Stimulated activated naive B cell treated with anti-CD40 and anti-IgM and Interleukin-4, amounts not matched to agents 10 μg/mL and 1 μg/mL and 100 μg/mL, for 72 hours (primary cell): ENCODE measurements at regions not wholly inside any gene's neighbourhood (a gene's known extent, or its start where the extent isn't known, plus 50 kb on each side); places are given as distances from the start of the nearest gene placed in this dataset.
A peak's percentile ranks its signal among the peaks of the same experiment; 100 is the strongest.
"Not testable (repeated sequence)": the region's sequence is repeated elsewhere in the genome, so short reads cannot be mapped to it uniquely, and the experiment has no call there.

Source experiments
- ATAC-seq, 2 donors: fragments of 150-1000 bp; cut with Tn5 transposase; replicated peaks; 2 replicates each; pipeline ENCODE4 v1.10.0; 2021; ENCODE audit warnings: moderate library complexity in 1 of 2
- DNase-seq: peaks from one replicate; pipeline ENCODE4 v3.0.0; 2021
- H3K27ac Mint-ChIP-seq: one replicate; pipeline ENCODE4 v1.8.0; 2022; ENCODE audit warnings: mild to moderate bottlenecking, mixed read lengths
- H3K27me3 Mint-ChIP-seq, 2 donors: one replicate each; pipeline ENCODE4 v1.8.0; 2022; ENCODE audit warnings: mixed read lengths in 2 of 2
- H3K36me3 Mint-ChIP-seq, 2 donors: one replicate each; pipeline ENCODE4 v1.8.0; 2022; ENCODE audit warnings: mixed read lengths in 2 of 2, mild to moderate bottlenecking in 1 of 2
- H3K4me1 Mint-ChIP-seq, 2 donors: one replicate each; pipeline ENCODE4 v1.8.0; 2022; ENCODE audit warnings: mixed read lengths in 2 of 2, mild to moderate bottlenecking in 1 of 2
- H3K4me3 Mint-ChIP-seq, 2 donors: one replicate each; pipeline ENCODE4 v1.8.0; 2022; ENCODE audit warnings: mild to moderate bottlenecking in 2 of 2, mixed read lengths in 2 of 2, moderate library complexity in 1 of 2
- H3K9me3 Mint-ChIP-seq, 2 donors: one replicate each; pipeline ENCODE4 v1.8.0; 2022; ENCODE audit warnings: mixed read lengths in 2 of 2, mild to moderate bottlenecking in 1 of 2

GRCh38 chr4:118410138-118410537, 57.3 kb upstream of the PRSS12 start:
- H3K4me3 Mint-ChIP-seq, result no peak overlapping the region
- no peaks in the 10 kb centered on the region for H3K27me3 Mint-ChIP-seq
- DNase-seq (no peak), ATAC-seq (no peak)
- H3K27ac Mint-ChIP-seq, result no peak overlapping the region
- H3K9me3 Mint-ChIP-seq, result peaks cover 0 to 1% of the 10 kb centered on the region in 2 donors
- H3K36me3 Mint-ChIP-seq, result no peaks in the 10 kb centered on the region
- H3K4me1 Mint-ChIP-seq, result no peaks in the 10 kb centered on the region

- ATAC-seq (no peak), DNase-seq (no peak)
- Mint-ChIP-seq H3K36me3 (no peaks in the 10 kb centered on the region), H3K9me3 (no peaks in the 10 kb centered on the region), H3K4me1 (no peaks in the 10 kb centered on the region), H3K27me3 (peaks cover 4 to 5% of the 10 kb centered on the region in 2 donors), H3K4me3 (no peak overlapping the region), H3K27ac (no peak overlapping the region)
Observed at GRCh38 chr4:118417325-118417724, 64.5 kb upstream of the PRSS12 start.

- H3K4me3 Mint-ChIP-seq, H3K36me3 Mint-ChIP-seq, DNase-seq, H3K4me1 Mint-ChIP-seq, ATAC-seq, H3K27me3 Mint-ChIP-seq, H3K27ac Mint-ChIP-seq, H3K9me3 Mint-ChIP-seq: not testable (repeated sequence)
Observed at GRCh38 chr4:118417800-118418199, 65.0 kb upstream of the PRSS12 start.

GRCh38 chr4:118418396-118418795, 65.6 kb upstream of the PRSS12 start:
- not testable (repeated sequence) for ATAC-seq, H3K27me3 Mint-ChIP-seq, H3K27ac Mint-ChIP-seq, H3K9me3 Mint-ChIP-seq, H3K4me3 Mint-ChIP-seq, H3K36me3 Mint-ChIP-seq, H3K4me1 Mint-ChIP-seq, DNase-seq

- not testable (repeated sequence) for H3K27ac Mint-ChIP-seq, H3K4me1 Mint-ChIP-seq
Observed at GRCh38 chr4:118419626-118420025, 66.8 kb upstream of the PRSS12 start.

GRCh38 chr4:118424062-118424461, 71.3 kb upstream of the PRSS12 start:
- not testable (repeated sequence) for H3K27ac Mint-ChIP-seq, H3K9me3 Mint-ChIP-seq, H3K36me3 Mint-ChIP-seq, ATAC-seq, H3K4me1 Mint-ChIP-seq, H3K4me3 Mint-ChIP-seq
- DNase-seq, result peak; percentile 20
- peaks cover 6 to 14% of the 10 kb centered on the region in 2 donors for H3K27me3 Mint-ChIP-seq

More at GRCh38 chr4:118419626-118420025, 66.8 kb upstream of the PRSS12 start:
- H3K9me3 Mint-ChIP-seq, H3K36me3 Mint-ChIP-seq, ATAC-seq, DNase-seq, H3K4me3 Mint-ChIP-seq: not testable (repeated sequence)
- H3K27me3 Mint-ChIP-seq, result peaks cover 6 to 14% of the 10 kb centered on the region in 2 donors

- not testable (repeated sequence) for H3K4me3 Mint-ChIP-seq, H3K27me3 Mint-ChIP-seq, H3K4me1 Mint-ChIP-seq, ATAC-seq, H3K27ac Mint-ChIP-seq, H3K9me3 Mint-ChIP-seq, H3K36me3 Mint-ChIP-seq, DNase-seq
Observed at GRCh38 chr4:118428881-118429280, 76.1 kb upstream of the PRSS12 start.

- not testable (repeated sequence) for ATAC-seq, H3K4me3 Mint-ChIP-seq, H3K4me1 Mint-ChIP-seq, H3K27ac Mint-ChIP-seq, H3K9me3 Mint-ChIP-seq, DNase-seq, H3K27me3 Mint-ChIP-seq, H3K36me3 Mint-ChIP-seq
Observed at GRCh38 chr4:118432359-118432758, 79.6 kb upstream of the PRSS12 start.

GRCh38 chr4:118433612-118434375, 81.0 kb upstream of the PRSS12 start:
- not testable (repeated sequence) for H3K36me3 Mint-ChIP-seq, DNase-seq, H3K27ac Mint-ChIP-seq, H3K27me3 Mint-ChIP-seq, H3K4me3 Mint-ChIP-seq, H3K4me1 Mint-ChIP-seq, H3K9me3 Mint-ChIP-seq, ATAC-seq

- DNase-seq, H3K27me3 Mint-ChIP-seq, H3K9me3 Mint-ChIP-seq, H3K4me1 Mint-ChIP-seq, H3K36me3 Mint-ChIP-seq, H3K4me3 Mint-ChIP-seq, H3K27ac Mint-ChIP-seq, ATAC-seq: not testable (repeated sequence)
Observed at GRCh38 chr4:118435415-118435814, 82.6 kb upstream of the PRSS12 start.

GRCh38 chr4:118442115-118442837, 89.5 kb upstream of the PRSS12 start:
- H3K27ac Mint-ChIP-seq, H3K4me3 Mint-ChIP-seq, ATAC-seq, H3K9me3 Mint-ChIP-seq, DNase-seq, H3K27me3 Mint-ChIP-seq, H3K36me3 Mint-ChIP-seq, H3K4me1 Mint-ChIP-seq: not testable (repeated sequence)

GRCh38 chr4:118447397-118447796, 94.6 kb upstream of the PRSS12 start:
- H3K4me3 Mint-ChIP-seq, DNase-seq, H3K27me3 Mint-ChIP-seq, H3K36me3 Mint-ChIP-seq, H3K27ac Mint-ChIP-seq, ATAC-seq, H3K9me3 Mint-ChIP-seq, H3K4me1 Mint-ChIP-seq: not testable (repeated sequence)

- H3K27ac Mint-ChIP-seq, H3K4me3 Mint-ChIP-seq, ATAC-seq, H3K27me3 Mint-ChIP-seq, H3K4me1 Mint-ChIP-seq, H3K9me3 Mint-ChIP-seq, DNase-seq, H3K36me3 Mint-ChIP-seq: not testable (repeated sequence)
Observed at GRCh38 chr4:118454857-118455256, 102.1 kb upstream of the PRSS12 start.

- DNase-seq, H3K36me3 Mint-ChIP-seq, H3K27me3 Mint-ChIP-seq, H3K4me3 Mint-ChIP-seq, H3K9me3 Mint-ChIP-seq, H3K27ac Mint-ChIP-seq, H3K4me1 Mint-ChIP-seq, ATAC-seq: not testable (repeated sequence)
Observed at GRCh38 chr4:118461435-118461834, 108.6 kb upstream of the PRSS12 start.

GRCh38 chr4:118465831-118466230, 113.0 kb upstream of the PRSS12 start:
- not testable (repeated sequence) for ATAC-seq, H3K9me3 Mint-ChIP-seq, H3K4me1 Mint-ChIP-seq, H3K27me3 Mint-ChIP-seq, DNase-seq, H3K4me3 Mint-ChIP-seq, H3K36me3 Mint-ChIP-seq, H3K27ac Mint-ChIP-seq
